Neural progenitor cell (in vitro differentiated cells): ENCODE measurements at regions not wholly inside any gene's neighbourhood (a gene's known extent, or its start where the extent isn't known, plus 50 kb on each side); places are given as distances from the start of the nearest gene placed in this dataset.

Experiments
- CTCF ChIP-seq: fragments of 200-600 bp; sonication (generic); IDR thresholded peaks from 2 replicates; pipeline ENCODE4 v1.5.1; 2017; ENCODE audit warnings: antibody characterized with exemption, mild to moderate bottlenecking
- EZH2 ChIP-seq: fragments of 200-600 bp; sonication (generic); IDR thresholded peaks from 2 replicates; pipeline ENCODE4 v1.6.1; 2017; ENCODE audit warnings: antibody characterized with exemption, mild to moderate bottlenecking, moderate library complexity

GRCh38 chr1:214106375-214106774 is 118.6 kb downstream of the PROX1 start:
- TF ChIP-seq CTCF (no peak), EZH2 (no peak)
